Activated CD8-positive, alpha-beta memory T cell treated with anti-CD3 and anti-CD28 coated beads, Interleukin-2, amount 50 U/mL, for 48 hours (primary cell): ENCODE measurements at regions not wholly inside any gene's neighbourhood (a gene's known extent, or its start where the extent isn't known, plus 50 kb on each side); places are given as distances from the start of the nearest gene placed in this dataset.
"Not testable (repeated sequence)": the region's sequence is repeated elsewhere in the genome, so short reads cannot be mapped to it uniquely, and the experiment has no call there.

Experiments used
- DNase-seq: peaks from one replicate; pipeline ENCODE4 v3.0.0-alpha.2; 2020

DNA sequence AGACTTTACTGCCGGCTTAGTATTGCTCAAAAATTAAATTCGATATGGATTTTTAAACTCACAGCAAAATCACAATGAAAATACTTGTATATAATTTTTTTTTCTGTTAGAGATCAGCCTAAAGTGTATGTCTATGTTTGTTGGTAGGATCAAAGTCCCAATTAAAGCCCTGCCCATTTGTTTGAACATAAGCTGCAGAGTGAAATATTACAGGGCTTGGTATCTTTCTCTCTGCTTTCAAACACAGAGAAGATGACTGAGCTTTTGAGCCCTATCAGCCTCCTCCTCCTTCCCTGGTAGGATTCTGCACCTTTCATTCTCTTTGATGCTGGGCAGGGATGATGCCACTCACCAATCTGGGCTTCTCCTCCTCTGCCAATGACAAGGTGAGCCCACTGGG, 345.4 kb downstream of the PPP1R2C start:
- DNase-seq: no peak

GRCh38 chrX:42422961-42423360, 355.0 kb downstream of the PPP1R2C start:
- DNase-seq: no peak

GRCh38 chrX:42420426-42420825, 357.5 kb downstream of the PPP1R2C start:
- DNase-seq: no peak

GRCh38 chrX:42415636-42416035, 362.3 kb downstream of the PPP1R2C start:
- no peak for DNase-seq

- DNase-seq: no peak
Measured at GRCh38 chrX:42414057-42414456, 363.9 kb downstream of the PPP1R2C start.

- DNase-seq: no peak
Measured at GRCh38 chrX:42399632-42400024, 378.3 kb downstream of the PPP1R2C start.

DNA sequence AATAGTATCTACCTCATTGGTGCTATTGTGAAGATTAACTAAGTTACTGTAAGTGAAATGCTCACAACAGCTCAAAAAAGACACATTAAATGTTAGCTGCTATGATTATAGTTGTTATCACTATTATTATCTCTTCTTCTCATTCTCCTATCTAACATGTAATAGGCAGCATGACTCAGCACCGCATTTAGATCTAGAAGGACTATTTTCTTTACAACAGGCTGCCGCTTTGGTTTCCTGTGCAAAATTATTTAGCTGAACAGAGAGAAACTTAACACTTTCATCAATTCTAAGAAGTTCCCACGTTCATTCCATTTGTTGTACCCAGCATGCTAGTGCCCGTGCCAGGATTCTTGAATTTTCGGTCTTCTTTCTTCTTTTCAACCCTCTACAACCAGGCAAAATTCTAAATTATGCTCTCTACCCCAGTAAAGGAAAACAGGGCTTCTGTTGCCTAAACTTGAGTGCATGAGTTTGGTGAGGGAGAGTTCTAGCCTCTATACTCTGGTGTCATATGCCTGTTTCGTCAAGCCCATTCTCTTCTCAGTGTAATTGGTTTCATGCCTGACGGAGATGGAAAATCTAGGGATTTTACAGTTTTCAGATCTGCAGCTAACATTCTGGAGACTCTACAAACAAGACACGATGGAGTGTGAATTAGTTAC, 378.9 kb downstream of the PPP1R2C start:
- DNase-seq: no peak

- DNase-seq: no peak
Measured at GRCh38 chrX:42396136-42396535, 381.8 kb downstream of the PPP1R2C start.

GRCh38 chrX:42392846-42393245, 385.1 kb downstream of the PPP1R2C start:
- no peak for DNase-seq

DNA sequence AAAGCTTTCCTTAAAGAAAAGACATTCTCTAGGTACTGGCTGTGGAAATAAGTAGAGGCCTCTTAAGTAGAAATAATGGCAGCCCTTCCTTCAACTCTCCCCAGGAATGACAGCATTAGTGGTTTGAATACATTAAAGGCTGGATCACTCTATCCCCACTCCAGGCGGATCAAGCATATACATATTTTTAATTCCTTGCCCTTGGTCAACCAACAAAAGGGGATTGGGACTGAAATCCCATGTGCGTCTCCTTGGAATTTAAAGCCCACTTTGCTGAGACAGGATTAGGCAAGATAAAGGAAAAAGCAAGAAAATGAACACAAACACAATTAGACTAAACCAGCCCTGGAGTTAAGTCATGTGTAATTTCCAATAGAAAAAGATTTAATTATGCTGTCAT, 391.3 kb downstream of the PPP1R2C start:
- no peak for DNase-seq

- DNase-seq: no peak
Measured at GRCh38 chrX:42385730-42386129, 392.2 kb downstream of the PPP1R2C start.

DNA sequence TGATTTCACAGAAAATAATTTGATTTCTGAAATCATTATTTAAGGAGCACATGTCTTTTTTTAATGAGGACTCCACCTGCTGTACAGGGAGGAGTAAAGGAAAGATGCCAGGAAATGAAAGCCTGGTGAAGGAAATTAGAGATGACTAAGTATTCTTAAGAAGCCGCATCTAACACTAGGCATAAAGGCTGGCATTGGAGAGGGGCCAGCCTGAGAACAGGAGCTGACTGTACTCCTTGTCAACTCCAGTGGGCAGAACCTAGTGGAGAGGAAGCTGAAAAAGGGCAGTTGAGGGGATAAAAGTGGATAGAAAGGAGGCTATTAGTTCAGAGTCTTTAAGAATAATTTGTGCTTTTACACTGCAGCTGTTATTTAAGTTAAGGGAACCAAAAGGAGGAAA, 393.0 kb downstream of the PPP1R2C start:
- DNase-seq: no peak

DNA sequence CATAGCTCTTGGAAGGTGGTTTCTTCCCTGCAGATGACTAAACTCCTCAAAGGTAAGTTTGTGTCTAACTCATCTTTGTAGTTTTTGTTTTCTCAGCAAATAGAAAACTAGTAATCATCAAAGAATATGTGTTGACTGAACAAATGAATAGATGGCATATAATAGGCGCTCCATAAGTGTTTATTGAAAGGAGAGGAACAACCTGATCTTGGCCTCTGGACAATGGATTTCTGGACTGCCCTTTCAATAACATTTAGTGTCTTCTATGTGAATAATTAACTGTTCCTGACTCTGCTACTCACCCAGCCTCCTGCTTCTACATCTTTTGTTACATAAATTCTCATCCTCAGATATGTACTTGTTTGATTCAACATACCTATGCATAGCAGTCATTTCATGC, 399.1 kb downstream of the PPP1R2C start:
- DNase-seq: no peak

DNA sequence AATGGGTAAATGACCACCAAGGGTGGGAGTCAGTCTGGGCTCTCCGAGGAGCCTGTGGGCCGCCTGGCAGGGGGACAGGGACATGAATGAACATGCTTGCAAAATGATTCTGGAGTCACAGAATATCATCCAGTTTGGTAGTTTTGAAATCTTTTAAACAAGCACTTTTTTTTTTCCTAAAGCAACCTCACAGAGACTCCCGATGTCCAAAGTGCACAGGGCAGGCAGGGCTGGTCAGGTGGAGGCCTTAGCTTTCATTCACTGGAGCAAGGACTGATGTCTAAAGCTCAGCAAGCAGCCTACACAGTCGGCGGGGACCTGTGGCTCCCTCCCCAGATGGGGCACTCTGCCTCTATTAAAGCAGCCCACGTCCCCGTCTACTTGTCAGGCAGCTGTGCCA, 402.9 kb downstream of the PPP1R2C start:
- no peak for DNase-seq

GRCh38 chrX:42366181-42366580, 411.8 kb downstream of the PPP1R2C start:
- DNase-seq: no peak

DNA sequence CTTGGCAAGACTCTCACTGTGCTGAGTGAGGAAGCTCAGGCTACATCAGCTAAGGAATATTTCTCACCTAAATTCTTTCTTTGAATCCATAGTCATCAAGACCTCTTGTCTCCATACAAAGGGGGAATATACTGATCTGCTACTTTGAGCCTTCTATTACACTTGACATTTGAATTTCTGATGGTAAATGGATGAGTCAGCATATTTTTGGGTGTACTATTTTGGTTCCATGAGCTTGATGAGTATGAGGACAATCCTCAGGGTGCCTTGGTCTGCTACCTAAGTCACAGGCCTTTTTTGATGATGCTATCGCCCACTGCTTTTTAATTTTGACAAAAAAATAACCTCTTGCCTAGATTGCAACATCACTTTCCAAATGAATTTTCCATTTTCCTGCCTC, 415.7 kb downstream of the PPP1R2C start:
- DNase-seq: no peak

DNA sequence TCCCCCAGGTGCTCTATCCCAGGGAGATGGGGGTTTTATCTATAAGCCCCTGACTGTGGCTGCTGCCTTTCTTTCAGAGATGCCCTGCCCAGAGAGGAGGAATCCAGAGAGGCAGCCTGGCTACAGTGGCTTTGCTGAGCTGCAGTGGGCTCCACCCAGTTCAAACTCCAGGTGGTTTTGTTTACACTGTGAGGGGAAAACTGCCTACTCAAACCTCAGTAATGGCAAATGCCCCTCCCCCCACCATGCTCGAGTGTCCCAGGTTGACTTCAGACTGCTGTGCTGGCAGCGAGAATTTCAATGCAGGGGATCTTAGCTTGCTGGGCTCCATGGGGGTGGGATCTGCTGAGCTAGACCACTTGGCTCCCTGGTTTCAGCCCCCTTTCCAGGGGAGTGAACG, 419.6 kb upstream of the CASK start:
- DNase-seq: not testable (repeated sequence)
